ENCODE measurements at regions not wholly inside any gene's neighbourhood (a gene's known extent, or its start where the extent isn't known, plus 50 kb on each side); places are given as distances from the start of the nearest gene placed in this dataset.

DNA sequence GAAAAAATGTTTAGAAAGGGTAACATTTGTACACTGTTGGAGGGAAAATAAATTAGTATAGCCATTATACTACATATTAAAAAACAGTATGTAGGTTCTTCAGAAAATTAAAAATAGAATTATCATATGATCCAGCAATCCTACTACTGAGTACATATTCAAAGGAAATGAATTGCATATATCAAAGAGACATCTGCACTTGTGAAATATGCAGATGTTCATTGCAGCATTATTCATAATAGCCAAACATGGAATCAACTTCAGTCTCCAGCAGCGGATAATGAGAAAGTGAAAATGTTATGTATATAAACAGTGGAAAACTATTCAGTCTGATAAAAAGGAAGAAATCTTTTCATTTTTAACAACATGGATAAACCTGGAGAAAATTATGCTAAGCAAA is 695.5 kb downstream of the SLCO4C1 start:
- no peak overlapping the region for H4K5ac ChIP-seq (ENCODE audit: insufficient read length, low read depth, low read length)
- H3K27me3 ChIP-seq (replicated peaks in 1 of 4; ENCODE audit: control insufficient read depth in 3 of 4, extremely low read depth in 1 of 4, insufficient read depth in 3 of 4, low read length in 3 of 4): no peaks in the 10 kb centered on the region
- no peak overlapping the region for H3K4me2 ChIP-seq (ENCODE audit: insufficient read depth in 1 of 2, low read depth in 2 of 2, low read length in 2 of 2)
- FAIRE-seq (no peak), DNase-seq (ENCODE audit: low read depth in 1 of 2, low spot score in 2 of 2) (no peak)
- no peaks in the 10 kb centered on the region for H3K79me1 ChIP-seq (ENCODE audit: low read depth, low read length)
- H2BK20ac ChIP-seq (ENCODE audit: low read length): no peak overlapping the region
- H3K36me3 ChIP-seq (ENCODE audit: control insufficient read depth in 2 of 4, insufficient read depth in 4 of 4, low read length in 3 of 4): no peaks in the 10 kb centered on the region
- ChIA-PET CTCF (ENCODE audit: partially characterized antibody) (interaction anchor here (1.3 kb wide), 1 partner anchor 8 kb away, joined by 6 read pairs; no protein-coding TSS in a partner anchor), POLR2A (ENCODE audit: partially characterized antibody) (no interaction called here)
- H3K56ac ChIP-seq (replicated peaks; ENCODE audit: insufficient read length, low read depth, low read length): no peak overlapping the region
- no peak overlapping the region for H3K14ac ChIP-seq (ENCODE audit: insufficient read length)
- no peak overlapping the region for H3K4me3 ChIP-seq (ENCODE audit: extremely low read depth in 1 of 4, insufficient read depth in 2 of 4, low read depth in 3 of 4, low read length in 4 of 4)
- H2AFZ ChIP-seq (ENCODE audit: low read length): no peak overlapping the region
- no peaks in the 10 kb centered on the region for H3K23me2 ChIP-seq (ENCODE audit: low read depth, low read length)
- no peaks in the 10 kb centered on the region for H3K79me2 ChIP-seq (ENCODE audit: control insufficient read depth in 1 of 2, insufficient read depth in 2 of 2, low read length in 2 of 2)
- no peak overlapping the region for H2AK5ac ChIP-seq (ENCODE audit: low read depth, low read length)
- no peak overlapping the region for H4K91ac ChIP-seq (replicated peaks; ENCODE audit: insufficient read length, low read length)
- no peaks in the 10 kb centered on the region for H3K4me1 ChIP-seq (replicated peaks in 1 of 4; ENCODE audit: control insufficient read depth in 3 of 4, insufficient read depth in 4 of 4, low read length in 3 of 4)
- H2BK12ac ChIP-seq (ENCODE audit: low read depth, low read length): no peak overlapping the region
- H3K4ac ChIP-seq (replicated peaks; ENCODE audit: insufficient read length, low read depth, low read length): no peak overlapping the region
- no peak for TF ChIP-seq CHD2 (IDR thresholded peaks at IDR 0.05; ENCODE audit: low read length)
- TF ChIP-seq RAD21 (IDR thresholded peaks at IDR 0.05 in 1 of 2, conservative IDR thresholded peaks at IDR 0.05 in 1 of 2; ENCODE audit: low read depth in 2 of 2, low read length in 2 of 2): no peak
- no peak for TF ChIP-seq CREB1 (IDR thresholded peaks at IDR 0.05)
- no peak for TF ChIP-seq BACH1 (IDR thresholded peaks at IDR 0.05; ENCODE audit: low read length)
- no peak overlapping the region for H2BK5ac ChIP-seq (ENCODE audit: low read depth, low read length)
- WGBS, 2 experiments (ENCODE audit: extremely low coverage in 1 of 2, insufficient coverage in 1 of 2, insufficient read length in 1 of 2, insufficient replicate concordance in 2 of 2, low coverage in 1 of 2, low lambda C conversion rate in 2 of 2, missing lambda C conversion rate in 1 of 2): 100% methylated on average over 1 of the region's 1 CpG; no CpG with 5 or more reads in 1 of the 2 experiments
- H4K8ac ChIP-seq (ENCODE audit: extremely low read depth, insufficient read depth, low read length): no peak overlapping the region
- H3K9me3 ChIP-seq (ENCODE audit: insufficient read depth in 2 of 2, low read depth in 1 of 2, low read length in 1 of 2): no peaks in the 10 kb centered on the region
- H3K27ac ChIP-seq (ENCODE audit: low read depth, low read length): no peak overlapping the region
- H4K20me1 ChIP-seq (replicated peaks in 1 of 2; ENCODE audit: control insufficient read depth in 1 of 2, insufficient read depth in 2 of 2, low read length in 2 of 2): no peaks in the 10 kb centered on the region
- H2BK15ac ChIP-seq (ENCODE audit: low read length): no peak overlapping the region
- H2BK120ac ChIP-seq (replicated peaks; ENCODE audit: low read depth, low read length): no peak overlapping the region
- no peak overlapping the region for H3K23ac ChIP-seq (ENCODE audit: insufficient read length)
- H3K9ac ChIP-seq (replicated peaks in 1 of 4; ENCODE audit: extremely low read depth in 1 of 4, low read depth in 3 of 4, low read length in 3 of 4): no peak overlapping the region
- no peak overlapping the region for H3K18ac ChIP-seq (ENCODE audit: extremely low read depth, low read length)

Measured in H1 (cell line).